ENCODE measurements at regions not wholly inside any gene's neighbourhood (a gene's known extent, or its start where the extent isn't known, plus 50 kb on each side); places are given as distances from the start of the nearest gene placed in this dataset.

DNA sequence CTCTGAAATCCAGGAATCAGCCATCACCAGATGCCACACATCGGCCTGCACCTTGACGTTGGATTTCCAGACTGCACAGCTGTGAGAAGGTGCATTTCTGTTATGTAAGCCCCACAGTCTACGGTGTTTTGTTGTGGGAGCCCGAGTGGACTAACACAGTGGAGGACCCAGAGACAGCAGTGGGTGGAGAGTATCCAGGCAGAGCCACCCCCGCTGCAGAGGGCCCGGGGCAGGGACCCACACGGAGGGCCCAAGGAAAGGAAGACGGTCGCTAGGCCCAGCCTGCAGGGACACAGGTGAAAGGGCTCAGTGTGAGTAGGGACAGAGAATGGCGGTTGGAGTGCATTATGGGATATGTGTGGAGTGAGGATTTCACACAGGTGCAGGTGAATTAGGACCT lies 288.3 kb upstream of the AJAP1 start:
- TF ChIP-seq POLR2AphosphoS5 (IDR thresholded peaks at IDR 0.05; ENCODE audit: low read depth, low read length) (no peak), POLR2A (IDR thresholded peaks at IDR 0.05; ENCODE audit: low read depth, low read length) (no peak), TAF1 (IDR thresholded peaks at IDR 0.05; ENCODE audit: low read depth, low read length) (no peak)
